ENCODE measurements at regions not wholly inside any gene's neighbourhood (a gene's known extent, or its start where the extent isn't known, plus 50 kb on each side); places are given as distances from the start of the nearest gene placed in this dataset.

GRCh38 chr1:147072482-147073432 is 99.5 kb downstream of the PRKAB2 start:
- no TSS peak for BruUV-seq (replicated peaks)
- H3K9ac ChIP-seq (ENCODE audit: control insufficient read depth, insufficient read depth, low read length), result no peak overlapping the region
- H3K27me3 ChIP-seq (replicated peaks in 1 of 2; ENCODE audit: control insufficient read depth in 2 of 2, insufficient read depth in 2 of 2, low read length in 1 of 2), result peaks cover 0 to 5% of the 10 kb centered on the region in 2 experiments; a peak in 2 of 4 replicates
- H3K4me3 ChIP-seq, result 0 out of 2 replicates have a peak overlapping the region, but pooled peaks have one; percentile 36
- FAIRE-seq, result no peak
- TF ChIP-seq SREBF2 (IDR thresholded peaks at IDR 0.05; ENCODE audit: low read length) (0 out of 2 replicates have a peak, but pooled peaks have one; percentile 29), JUNB (IDR thresholded peaks at IDR 0.05) (no peak), ZNF24 (IDR thresholded peaks at IDR 0.05) (peak; percentile 76)
- no peak overlapping the region for H3K27ac ChIP-seq (ENCODE audit: control insufficient read depth, insufficient read depth)
- in situ Hi-C loops (cut with MboI) (no loop called here), intact Hi-C loops (cut with micrococcal nuclease; ENCODE audit: unreplicated experiment) (no loop called here)
- H3K4me2 ChIP-seq (ENCODE audit: control insufficient read depth, insufficient read depth), result no peak overlapping the region
- ATAC-seq, result peak; percentile 84
- no peaks in the 10 kb centered on the region; the same call in 2 of the 3 replicates for H3K9me3 ChIP-seq (replicated peaks; ENCODE audit: control insufficient read depth, insufficient read depth, low read length)
- ChIA-PET POLR2A (no interaction called here), CTCF (no interaction called here), RAD21 (ENCODE audit: unreplicated experiment) (no interaction called here), SMC1A (ENCODE audit: uncharacterized antibody, unreplicated experiment) (interaction anchor here (0.6 kb wide), 1 partner anchor 256 kb away, joined by 3 read pairs; no protein-coding TSS in a partner anchor)
- no peaks in the 10 kb centered on the region for H3K79me2 ChIP-seq (ENCODE audit: control insufficient read depth, insufficient read depth, low read length)
- no peaks in the 10 kb centered on the region for H3K36me3 ChIP-seq (ENCODE audit: control insufficient read depth in 2 of 2, insufficient read depth in 2 of 2, low read length in 1 of 2)
- no peaks in the 10 kb centered on the region for H4K20me1 ChIP-seq (ENCODE audit: control insufficient read depth, insufficient read depth)
- WGBS (ENCODE audit: insufficient coverage, insufficient replicate concordance, low lambda C conversion rate, missing lambda C conversion rate), result 34% methylated on average over 56 of the region's 58 CpGs
- no peak for DNase-seq (ENCODE audit: low read depth, low spot score)
- no peaks in the 10 kb centered on the region for H3K4me1 ChIP-seq (ENCODE audit: control insufficient read depth, insufficient read depth, low read length)
- no peak overlapping the region for H2AFZ ChIP-seq (ENCODE audit: control insufficient read depth, low read depth, low read length)

DNA sequence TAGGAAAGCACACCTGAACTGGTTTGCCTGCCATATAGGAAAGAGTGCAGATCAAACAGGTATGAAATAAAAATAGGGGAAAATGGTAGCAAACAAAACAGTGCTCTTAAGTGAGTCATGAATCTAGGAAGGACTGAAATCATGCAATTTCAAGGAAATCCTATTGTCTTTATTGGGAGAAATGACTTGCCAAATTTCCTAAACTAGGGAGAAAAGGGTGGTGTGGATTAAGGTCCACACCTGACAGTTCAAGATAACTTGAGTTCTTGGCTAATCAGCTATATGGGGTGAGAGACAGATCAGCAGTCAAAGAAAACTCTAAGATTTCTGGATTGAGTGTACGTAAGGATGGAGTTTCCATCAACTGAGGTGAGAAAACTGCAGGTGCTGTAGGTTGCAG is 101.1 kb downstream of the PRKAB2 start:
- ChIA-PET RAD21 (ENCODE audit: unreplicated experiment) (no interaction called here), POLR2A (no interaction called here)
- intact Hi-C loops (cut with micrococcal nuclease; ENCODE audit: unreplicated experiment), result no loop called here
- no peak for TF ChIP-seq MTA3 (IDR thresholded peaks at IDR 0.05; ENCODE audit: borderline replicate concordance, low read length)
- no peak for TF ChIP-seq RUNX3 (IDR thresholded peaks at IDR 0.05; ENCODE audit: low read length)
- TF ChIP-seq HDAC6 (IDR thresholded peaks at IDR 0.05; ENCODE audit: unreplicated experiment), result no peak
- TF ChIP-seq USF1 (IDR thresholded peaks at IDR 0.05; ENCODE audit: borderline replicate concordance, extremely low read length, insufficient read depth, low read depth, low read length), result no peak
- no peak for TF ChIP-seq FOXM1 (IDR thresholded peaks at IDR 0.05; ENCODE audit: low read depth, low read length)
- no peak for TF ChIP-seq LARP7 (IDR thresholded peaks at IDR 0.05)
- no peak for TF ChIP-seq SUZ12 (IDR thresholded peaks at IDR 0.05; ENCODE audit: unreplicated experiment)
- TF ChIP-seq, protein P1, sequence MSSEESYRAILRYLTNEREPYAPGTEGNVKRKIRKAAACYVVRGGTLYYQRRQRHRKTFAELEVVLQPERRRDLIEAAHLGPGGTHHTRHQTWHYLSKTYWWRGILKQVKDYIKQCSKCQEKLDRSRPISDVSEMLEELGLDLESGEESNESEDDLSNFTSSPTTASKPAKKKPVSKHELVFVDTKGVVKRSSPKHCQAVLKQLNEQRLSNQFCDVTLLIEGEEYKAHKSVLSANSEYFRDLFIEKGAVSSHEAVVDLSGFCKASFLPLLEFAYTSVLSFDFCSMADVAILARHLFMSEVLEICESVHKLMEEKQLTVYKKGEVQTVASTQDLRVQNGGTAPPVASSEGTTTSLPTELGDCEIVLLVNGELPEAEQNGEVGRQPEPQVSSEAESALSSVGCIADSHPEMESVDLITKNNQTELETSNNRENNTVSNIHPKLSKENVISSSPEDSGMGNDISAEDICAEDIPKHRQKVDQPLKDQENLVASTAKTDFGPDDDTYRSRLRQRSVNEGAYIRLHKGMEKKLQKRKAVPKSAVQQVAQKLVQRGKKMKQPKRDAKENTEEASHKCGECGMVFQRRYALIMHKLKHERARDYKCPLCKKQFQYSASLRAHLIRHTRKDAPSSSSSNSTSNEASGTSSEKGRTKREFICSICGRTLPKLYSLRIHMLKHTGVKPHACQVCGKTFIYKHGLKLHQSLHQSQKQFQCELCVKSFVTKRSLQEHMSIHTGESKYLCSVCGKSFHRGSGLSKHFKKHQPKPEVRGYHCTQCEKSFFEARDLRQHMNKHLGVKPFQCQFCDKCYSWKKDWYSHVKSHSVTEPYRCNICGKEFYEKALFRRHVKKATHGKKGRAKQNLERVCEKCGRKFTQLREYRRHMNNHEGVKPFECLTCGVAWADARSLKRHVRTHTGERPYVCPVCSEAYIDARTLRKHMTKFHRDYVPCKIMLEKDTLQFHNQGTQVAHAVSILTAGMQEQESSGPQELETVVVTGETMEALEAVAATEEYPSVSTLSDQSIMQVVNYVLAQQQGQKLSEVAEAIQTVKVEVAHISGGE (CRISPR knock-in tag; IDR thresholded peaks at IDR 0.05), result no peak
- TF ChIP-seq IKZF2 (IDR thresholded peaks at IDR 0.05), result no peak
- no peak for TF ChIP-seq POU2F2 (IDR thresholded peaks at IDR 0.05; ENCODE audit: borderline replicate concordance, low read depth, low read length)

More for the DNA sequence above, 101.1 kb downstream of the PRKAB2 start:
- Histone ChIP-seq H3K27ac (ENCODE audit: control insufficient read depth, insufficient read depth) (no peak overlapping the region), H3K9ac (ENCODE audit: control insufficient read depth, insufficient read depth, low read length) (no peak overlapping the region), H2AFZ (ENCODE audit: control insufficient read depth, low read depth, low read length) (no peak overlapping the region), H3K4me2 (ENCODE audit: control insufficient read depth, insufficient read depth) (no peak overlapping the region), H3K4me1 (ENCODE audit: control insufficient read depth, insufficient read depth, low read length) (no peaks in the 10 kb centered on the region), H3K36me3 (ENCODE audit: control insufficient read depth in 2 of 2, insufficient read depth in 2 of 2, low read length in 1 of 2) (no peaks in the 10 kb centered on the region), H3K9me3 (replicated peaks; ENCODE audit: control insufficient read depth, insufficient read depth, low read length) (no peaks in the 10 kb centered on the region; the same call in 2 of the 3 replicates), H3K79me2 (ENCODE audit: control insufficient read depth, insufficient read depth, low read length) (no peaks in the 10 kb centered on the region), H3K4me3 (no peak overlapping the region), H3K27me3 (replicated peaks in 1 of 2; ENCODE audit: control insufficient read depth in 2 of 2, insufficient read depth in 2 of 2, low read length in 1 of 2) (peaks cover 0 to 5% of the 10 kb centered on the region in 2 experiments; a peak in 2 of 4 replicates), H4K20me1 (ENCODE audit: control insufficient read depth, insufficient read depth) (no peaks in the 10 kb centered on the region)
- ChIA-PET SMC1A (ENCODE audit: uncharacterized antibody, unreplicated experiment) (no interaction called here), CTCF (no interaction called here)
- DNase-seq (ENCODE audit: low read depth, low spot score) (no peak), ATAC-seq (no peak), FAIRE-seq (no peak)
- BruUV-seq (replicated peaks), result no TSS peak
- in situ Hi-C loops (cut with MboI), result no loop called here
- WGBS (ENCODE audit: insufficient coverage, insufficient replicate concordance, low lambda C conversion rate, missing lambda C conversion rate), result 50% methylated on average over 1 of the region's 1 CpG

Measured in GM12878 (cell line).